Renal cortex interstitium (tissue), 11 donors: ENCODE measurements at regions not wholly inside any gene's neighbourhood (a gene's known extent, or its start where the extent isn't known, plus 50 kb on each side); places are given as distances from the start of the nearest gene placed in this dataset.
A peak's percentile ranks its signal among the peaks of the same experiment; 100 is the strongest.

Experiments
- DNase-seq, 11 donors: peaks; one replicate each; pipeline ENCODE4 v3.0.0-alpha.2; 2013; ENCODE audit warnings: low read depth in 9 of 11, low spot score in 4 of 11; ENCODE audit errors: extremely low read depth in 1 of 11

DNA sequence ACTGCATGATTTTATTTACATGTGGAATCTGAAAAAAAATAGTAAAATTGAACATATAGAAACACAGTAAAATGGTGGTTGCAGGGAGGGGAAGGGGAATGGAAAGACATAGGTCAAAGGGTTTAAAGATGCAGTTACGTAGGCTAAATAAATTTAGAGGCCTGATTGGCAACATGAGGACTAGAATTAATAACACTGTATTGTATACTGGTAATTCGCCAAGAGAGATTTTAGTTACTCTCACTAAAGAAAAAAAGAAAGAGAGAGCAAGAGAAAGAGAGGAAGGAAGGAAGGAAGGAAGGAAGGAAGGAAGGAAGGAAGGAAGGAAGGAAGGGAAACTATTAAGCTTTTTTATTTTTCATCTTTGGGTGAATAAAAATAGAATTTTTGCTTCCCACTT, 488.1 kb downstream of the PCDH10 start:
- no peak for DNase-seq

GRCh38 chr4:133624744-133625143, 475.6 kb downstream of the PCDH10 start:
- no peak for DNase-seq

- no peak for DNase-seq
Observed at GRCh38 chr4:133623847-133624246, 474.8 kb downstream of the PCDH10 start.

GRCh38 chr4:133621628-133622027, 472.5 kb downstream of the PCDH10 start:
- DNase-seq = no peak

- DNase-seq = no peak
Observed at GRCh38 chr4:133620555-133620954, 471.5 kb downstream of the PCDH10 start.

DNA sequence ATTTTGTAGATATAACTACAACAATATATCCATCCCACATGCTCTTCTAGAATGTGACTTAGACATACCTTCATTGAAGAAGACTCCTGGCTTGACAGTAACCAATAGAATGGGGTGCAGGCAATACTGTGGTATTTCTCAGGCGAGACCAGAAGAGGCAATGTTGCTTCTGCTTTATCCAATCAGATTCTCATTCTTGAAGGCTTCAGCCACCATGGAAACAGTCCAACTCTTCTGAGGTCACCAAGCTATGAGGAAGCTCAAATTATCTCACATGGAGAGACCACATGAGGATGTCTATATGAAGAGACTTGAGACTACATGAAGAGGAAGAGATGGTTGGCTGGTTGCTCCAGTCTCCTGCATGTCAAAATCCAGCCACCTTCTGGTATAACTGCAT, 469.9 kb downstream of the PCDH10 start:
- DNase-seq = no peak

GRCh38 chr4:133600008-133600407, 450.9 kb downstream of the PCDH10 start:
- DNase-seq = no peak

GRCh38 chr4:133598779-133599178, 449.7 kb downstream of the PCDH10 start:
- no peak for DNase-seq

DNA sequence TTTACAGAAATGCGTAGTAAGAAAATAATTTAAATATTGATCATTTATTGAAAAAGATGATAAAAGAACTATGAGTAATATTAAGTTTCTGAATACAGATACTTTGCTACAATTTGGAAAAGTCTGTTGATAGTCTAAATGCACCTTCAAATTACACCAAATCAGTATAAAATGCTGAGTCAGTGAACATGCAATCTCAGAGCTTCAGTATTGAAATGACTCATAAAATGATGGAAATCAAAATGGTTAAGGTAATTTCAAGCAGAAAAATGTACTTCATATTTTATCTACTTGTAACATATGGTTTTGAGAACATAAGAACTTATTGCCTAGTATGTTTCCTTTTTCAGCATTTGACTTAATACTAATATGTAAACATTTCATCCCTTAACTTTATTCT, 448.2 kb downstream of the PCDH10 start:
- no peak for DNase-seq

DNA sequence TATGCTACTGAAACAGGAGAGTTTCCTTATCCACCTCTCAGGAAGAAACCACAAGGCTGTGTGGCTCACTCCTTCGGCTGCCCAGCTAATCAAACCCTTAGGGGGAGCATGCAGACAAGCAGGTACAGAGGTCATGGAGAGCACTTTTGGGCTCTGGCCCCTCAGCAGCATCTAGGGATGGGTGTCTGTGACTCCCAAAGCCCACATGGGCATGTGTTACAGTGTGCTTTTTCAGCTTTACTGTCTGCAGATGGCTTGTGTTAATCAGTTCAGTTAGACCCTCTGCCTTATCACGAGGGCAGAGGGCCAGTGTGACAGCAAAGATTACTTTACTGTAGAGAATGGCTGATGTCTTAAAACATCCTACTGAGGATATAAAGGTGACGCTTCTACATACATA, 447.4 kb downstream of the PCDH10 start:
- DNase-seq = no peak

GRCh38 chr4:133594390-133595207, 445.5 kb downstream of the PCDH10 start:
- DNase-seq = peak in 1 of 11 donors; percentile 3

- no peak for DNase-seq
Observed at GRCh38 chr4:133593764-133594163, 444.7 kb downstream of the PCDH10 start.

DNA sequence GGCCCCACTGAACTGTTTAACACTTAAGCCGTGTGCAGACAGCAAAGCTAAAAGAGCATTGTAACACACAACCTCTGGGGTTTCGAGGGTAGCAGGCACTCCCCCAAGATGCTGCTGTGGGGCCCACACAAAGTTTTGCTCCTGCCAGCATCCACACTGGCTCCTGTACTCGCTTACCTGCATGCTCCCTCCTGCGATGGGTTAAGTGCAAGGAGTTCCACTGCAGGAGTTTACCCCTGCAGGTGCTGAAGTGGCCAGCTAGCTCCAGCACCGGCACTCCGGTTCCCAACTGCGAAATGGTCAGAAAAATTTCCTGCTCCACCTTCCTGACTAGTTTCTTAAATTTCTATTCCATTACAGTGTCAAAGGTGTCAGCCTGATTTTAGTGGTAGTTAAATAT, 443.5 kb downstream of the PCDH10 start:
- DNase-seq = no peak

DNA sequence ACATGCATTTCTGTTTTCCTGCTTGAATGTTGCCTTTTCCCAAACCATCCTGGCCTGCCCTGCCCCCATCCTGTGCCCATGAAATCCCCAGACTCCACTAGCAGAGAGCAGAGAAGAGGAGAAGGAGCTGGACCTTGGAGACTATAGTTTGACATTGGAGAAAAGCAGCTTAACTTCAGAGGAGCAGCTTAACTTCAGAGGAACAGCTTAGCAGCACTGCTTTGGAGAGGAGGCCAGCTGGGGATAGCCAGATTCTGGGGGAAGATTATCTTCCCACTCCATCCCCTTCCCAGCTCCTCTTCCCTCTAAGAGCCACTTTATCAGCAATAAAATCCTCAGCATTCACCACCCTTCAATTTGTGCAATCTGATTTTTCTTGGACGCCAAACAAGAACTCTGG, 443.0 kb downstream of the PCDH10 start:
- no peak for DNase-seq

GRCh38 chr4:133588306-133588705, 439.2 kb downstream of the PCDH10 start:
- DNase-seq = no peak

DNA sequence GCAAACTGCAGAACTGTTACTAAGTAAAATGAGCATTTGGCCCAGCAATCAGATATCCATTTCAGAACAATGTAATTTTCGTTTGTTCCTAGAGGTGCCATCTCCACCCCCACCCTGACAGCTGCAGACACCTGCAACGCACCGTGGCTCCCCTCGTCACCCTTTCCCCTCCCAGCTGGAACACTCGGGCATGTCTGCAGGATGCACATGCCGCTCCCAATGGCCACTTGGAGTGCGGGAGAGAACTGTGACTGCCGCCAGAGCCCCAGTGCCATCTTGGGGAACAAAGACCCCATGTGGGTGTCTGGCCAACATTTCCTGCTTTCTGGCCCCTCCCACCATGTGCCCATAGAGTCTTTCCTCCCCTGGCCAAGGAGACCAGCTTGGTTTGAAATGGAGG, 436.2 kb downstream of the PCDH10 start:
- no peak for DNase-seq

- DNase-seq = no peak
Observed at GRCh38 chr4:133584714-133585113, 435.6 kb downstream of the PCDH10 start.

DNA sequence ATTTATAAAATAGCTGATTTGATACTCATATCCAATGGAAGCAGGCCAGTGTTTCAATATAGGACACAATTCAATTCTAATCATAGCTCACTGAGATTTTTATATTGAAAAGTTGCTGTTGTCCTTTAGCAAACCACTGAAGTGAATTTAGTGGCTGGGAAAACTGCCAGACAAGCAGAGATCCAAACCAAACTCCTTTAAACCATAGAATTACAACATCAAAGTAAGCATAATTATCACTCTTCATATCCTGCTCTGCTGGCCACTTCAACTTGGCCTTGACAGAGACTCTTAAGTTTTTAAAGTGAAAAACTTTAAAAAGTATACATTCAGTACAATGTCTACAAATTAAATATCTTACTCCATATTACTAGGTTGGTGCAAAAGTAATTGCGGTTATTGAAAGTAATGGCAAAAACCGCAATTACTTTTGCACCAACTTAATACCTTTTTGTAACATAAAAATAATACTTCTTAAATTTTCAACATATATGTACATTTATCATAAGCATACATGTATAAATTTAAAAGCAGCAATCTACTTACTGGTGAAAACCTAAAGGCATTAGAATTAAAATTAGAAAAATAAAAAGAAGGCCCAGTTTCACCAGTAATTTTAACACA, 433.0 kb downstream of the PCDH10 start:
- DNase-seq = no peak

DNA sequence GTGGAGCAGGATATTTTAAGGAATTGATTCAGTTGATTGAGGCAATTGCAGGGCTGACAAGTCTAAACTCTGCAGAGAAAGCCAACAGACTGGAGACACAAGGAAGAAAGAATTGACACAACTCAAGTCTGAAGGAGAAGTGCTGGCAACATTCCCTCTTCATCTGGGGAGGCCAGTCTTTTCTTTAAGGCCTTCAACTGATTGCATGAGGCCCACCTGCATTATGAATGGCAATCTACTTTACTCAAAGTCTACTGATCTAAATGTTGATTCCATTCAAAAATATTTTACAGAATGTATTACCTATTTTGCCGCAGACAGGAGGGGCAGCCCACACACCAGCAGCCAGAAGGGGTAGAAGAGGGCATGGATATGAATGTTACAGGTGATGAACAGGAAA, 425.2 kb downstream of the PCDH10 start:
- DNase-seq = no peak

DNA sequence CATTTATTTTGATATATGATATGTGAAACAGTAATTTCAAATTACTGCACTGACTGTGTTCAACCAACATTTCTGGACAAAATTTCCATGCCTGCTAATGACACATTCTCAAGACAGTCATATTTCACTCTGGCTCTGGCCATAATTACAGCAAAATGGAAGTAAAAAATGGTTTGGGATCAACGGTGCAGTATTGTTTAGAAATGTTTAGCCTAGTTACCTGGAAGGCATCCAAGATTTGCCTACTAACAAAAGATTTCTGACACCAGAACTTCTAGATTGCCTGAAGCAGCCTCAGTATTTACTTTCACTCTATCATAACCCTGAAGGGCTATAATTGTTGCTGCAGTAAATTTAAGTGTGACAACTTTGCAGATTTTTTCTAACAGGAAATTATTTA, 416.3 kb downstream of the PCDH10 start:
- DNase-seq = peak; percentile 9 to 54 (median 39)

DNA sequence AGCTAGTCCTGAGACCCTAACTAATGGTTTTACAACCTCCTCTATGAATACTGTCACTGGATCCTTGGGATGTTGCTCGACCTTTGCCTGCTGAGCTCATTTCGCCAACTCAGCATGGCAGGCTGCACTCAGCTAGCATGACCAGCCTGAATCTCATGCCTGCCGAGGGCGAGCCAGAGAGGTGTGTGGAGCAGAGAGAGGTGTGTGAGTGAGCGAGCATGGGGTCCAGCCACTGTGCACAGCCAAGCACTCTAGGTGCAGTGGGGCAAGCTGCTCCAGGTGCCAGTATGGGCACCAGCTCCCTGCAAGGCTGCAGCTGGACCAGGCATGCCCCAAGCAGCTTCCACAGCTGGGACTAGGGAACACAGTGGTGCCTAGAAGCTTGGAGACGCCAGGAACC, 410.9 kb downstream of the PCDH10 start:
- DNase-seq = peak in 2 of 11 donors; percentile 5 to 7
